Fibroblast of lung (primary cell): ENCODE measurements at regions not wholly inside any gene's neighbourhood (a gene's known extent, or its start where the extent isn't known, plus 50 kb on each side); places are given as distances from the start of the nearest gene placed in this dataset.
A peak's percentile ranks its signal among the peaks of the same experiment; 100 is the strongest.

Experiments
- DNase-seq, 2 donors: peaks; one replicate each; pipeline versions ENCODE4 v3.0.0 to v3.0.0-alpha.2; 2010; ENCODE audit warnings: low read depth in 2 of 2
- H2AFZ ChIP-seq: 2 replicates; pipeline ENCODE4 v1.5.1; 2012; ENCODE audit warnings: low read length, control low read depth, inconsistent platforms
- H3K27ac ChIP-seq: 2 replicates; pipeline ENCODE4 v1.5.1; 2011; ENCODE audit warnings: low read length, control low read depth; ENCODE audit not compliant: insufficient read depth
- H3K27me3 ChIP-seq: 2 replicates; pipeline ENCODE4 v1.5.1; 2011; ENCODE audit warnings: mild to moderate bottlenecking, low read length; ENCODE audit not compliant: control insufficient read depth, insufficient read depth
- H3K36me3 ChIP-seq: 2 replicates; pipeline ENCODE4 v1.5.1; 2011; ENCODE audit warnings: low read length; ENCODE audit not compliant: control insufficient read depth, insufficient read depth
- H3K4me1 ChIP-seq: 2 replicates; pipeline ENCODE4 v1.5.1; 2011; ENCODE audit warnings: low read length; ENCODE audit not compliant: control insufficient read depth, insufficient read depth; ENCODE audit errors: extremely low read depth
- H3K4me2 ChIP-seq: 2 replicates; pipeline ENCODE4 v1.5.1; 2011; ENCODE audit warnings: low read length, control low read depth; ENCODE audit not compliant: insufficient read depth; ENCODE audit errors: extremely low read depth
- H3K4me3 ChIP-seq, 4 experiments: fragments of 200-600 bp in 1 of 4; sonication (generic) in 1 of 4; replicated peaks in 1 of 4; 2 replicates each; pipeline ENCODE4 v1.5.1; 2011 to 2016; ENCODE audit warnings: low read length in 4 of 4, low read depth in 3 of 4, mild to moderate bottlenecking in 3 of 4, control low read depth in 2 of 4, inconsistent platforms in 1 of 4, mixed read lengths in 1 of 4; ENCODE audit not compliant: insufficient read depth in 1 of 4; ENCODE audit errors: control extremely low read depth in 1 of 4
- H3K79me2 ChIP-seq: 2 replicates; pipeline ENCODE4 v1.5.1; 2012; ENCODE audit warnings: mild to moderate bottlenecking, low read length, inconsistent platforms; ENCODE audit not compliant: control insufficient read depth, insufficient read depth
- H3K9ac ChIP-seq: 2 replicates; pipeline ENCODE4 v1.5.1; 2011; ENCODE audit warnings: mild to moderate bottlenecking, low read length, control low read depth; ENCODE audit not compliant: insufficient read depth
- H3K9me3 ChIP-seq: 2 replicates; pipeline ENCODE4 v1.5.1; 2012; ENCODE audit warnings: low read depth, low read length; ENCODE audit not compliant: control insufficient read depth, insufficient read depth
- H4K20me1 ChIP-seq: 2 replicates; pipeline ENCODE4 v1.5.1; 2011; ENCODE audit warnings: low read length; ENCODE audit not compliant: control insufficient read depth, insufficient read depth; ENCODE audit errors: extremely low read depth
- CTCF ChIP-seq, 2 donors: IDR thresholded peaks in 1 of 2; conservative IDR thresholded peaks in 1 of 2; 1 replicate in 1 of 2; 2 replicates in 1 of 2; pipeline ENCODE4 v1.5.1; 2011 to 2012; ENCODE audit warnings: low read length in 2 of 2, control low read depth in 1 of 2, inconsistent platforms in 1 of 2, low read depth in 1 of 2, mild to moderate bottlenecking in 1 of 2
- EZH2 ChIP-seq: IDR thresholded peaks from 2 replicates; pipeline ENCODE4 v1.5.1; 2012; ENCODE audit warnings: low read length, control low read depth, mild to moderate bottlenecking; ENCODE audit errors: missing control alignments

GRCh38 chr6:97563529-97563928 is 280.5 kb upstream of the MMS22L start:
- no peak overlapping the region for H3K9ac ChIP-seq
- no peaks in the 10 kb centered on the region for H3K9me3 ChIP-seq
- no peaks in the 10 kb centered on the region for H3K4me1 ChIP-seq
- H4K20me1 ChIP-seq: no peaks in the 10 kb centered on the region
- H3K27me3 ChIP-seq: no peaks in the 10 kb centered on the region
- no peak overlapping the region for H3K4me3 ChIP-seq
- H2AFZ ChIP-seq: no peak overlapping the region
- H3K36me3 ChIP-seq: no peaks in the 10 kb centered on the region
- no peaks in the 10 kb centered on the region for H3K79me2 ChIP-seq
- no peak for DNase-seq
- H3K4me2 ChIP-seq: no peak overlapping the region
- no peak for TF ChIP-seq EZH2
- no peak for TF ChIP-seq CTCF (conservative IDR thresholded peaks at IDR 0.05 in 1 of 2, IDR thresholded peaks at IDR 0.05 in 1 of 2; ENCODE audit: low read depth in 1 of 2, low read length in 2 of 2)
- no peak overlapping the region for H3K27ac ChIP-seq

GRCh38 chr6:97572943-97573342 is 289.9 kb upstream of the MMS22L start:
- H3K4me1 ChIP-seq: no peaks in the 10 kb centered on the region
- no peaks in the 10 kb centered on the region for H3K79me2 ChIP-seq
- TF ChIP-seq CTCF (conservative IDR thresholded peaks at IDR 0.05 in 1 of 2, IDR thresholded peaks at IDR 0.05 in 1 of 2; ENCODE audit: low read depth in 1 of 2, low read length in 2 of 2) (no peak), EZH2 (no peak)
- H3K4me2 ChIP-seq: no peak overlapping the region
- no peak for DNase-seq
- no peaks in the 10 kb centered on the region for H3K9me3 ChIP-seq
- no peaks in the 10 kb centered on the region for H3K27me3 ChIP-seq
- H3K27ac ChIP-seq: no peak overlapping the region
- no peak overlapping the region for H3K9ac ChIP-seq
- no peaks in the 10 kb centered on the region for H3K36me3 ChIP-seq
- no peak overlapping the region for H3K4me3 ChIP-seq
- no peak overlapping the region for H2AFZ ChIP-seq
- no peaks in the 10 kb centered on the region for H4K20me1 ChIP-seq

- Histone ChIP-seq H3K9me3 (no peaks in the 10 kb centered on the region), H3K27me3 (no peaks in the 10 kb centered on the region), H4K20me1 (no peaks in the 10 kb centered on the region), H3K4me1 (no peaks in the 10 kb centered on the region), H3K4me3 (no peak overlapping the region), H3K27ac (no peak overlapping the region), H2AFZ (no peak overlapping the region), H3K9ac (no peak overlapping the region), H3K36me3 (no peaks in the 10 kb centered on the region), H3K4me2 (no peak overlapping the region), H3K79me2 (no peaks in the 10 kb centered on the region)
- TF ChIP-seq CTCF (conservative IDR thresholded peaks at IDR 0.05 in 1 of 2, IDR thresholded peaks at IDR 0.05 in 1 of 2; ENCODE audit: low read depth in 1 of 2, low read length in 2 of 2) (peak; percentile 29 to 43), EZH2 (no peak)
- DNase-seq: peak; percentile 39 to 43
Observed at GRCh38 chr6:97586344-97586743, 303.3 kb upstream of the MMS22L start.
